ENCODE measurements at regions not wholly inside any gene's neighbourhood (a gene's known extent, or its start where the extent isn't known, plus 50 kb on each side); places are given as distances from the start of the nearest gene placed in this dataset.

DNA sequence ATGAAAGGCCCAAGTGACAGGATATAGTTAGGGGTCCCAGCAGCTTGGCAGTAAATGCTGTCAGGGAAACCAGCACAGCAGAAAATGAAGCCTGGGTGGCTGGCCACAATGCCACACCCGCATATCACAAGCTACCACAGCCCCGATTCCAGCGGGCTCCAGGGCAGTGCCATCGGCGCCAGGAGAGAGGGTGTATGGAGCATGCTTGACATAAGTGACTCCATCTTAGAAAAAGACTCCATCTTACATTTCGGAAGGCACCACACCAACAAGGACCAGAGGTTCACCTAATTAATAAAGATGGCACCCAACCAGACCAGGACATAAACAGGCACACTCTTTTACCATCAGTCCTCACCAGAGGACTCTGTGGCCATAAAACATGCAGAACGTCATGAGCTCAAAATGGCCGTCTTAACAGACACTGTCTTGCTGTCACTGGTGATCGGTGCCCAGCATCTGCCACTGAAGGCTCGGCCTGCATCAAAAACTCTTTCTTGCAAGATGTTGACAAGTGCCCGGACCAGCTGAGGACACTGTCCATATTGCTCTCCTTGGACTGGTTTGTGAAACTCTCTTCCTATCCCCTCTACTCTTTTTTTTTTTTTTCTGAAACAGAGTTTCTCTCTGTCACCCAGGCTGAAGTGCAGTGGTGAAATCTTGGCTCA is 67.4 kb upstream of the SPIN1 start:
- H3K4me1 ChIP-seq (ENCODE audit: insufficient read depth) = no peaks in the 10 kb centered on the region
- H3K4me3 ChIP-seq = no peak overlapping the region
- no peaks in the 10 kb centered on the region for H3K79me2 ChIP-seq (replicated peaks; ENCODE audit: insufficient read depth)
- no peak for TF ChIP-seq REST (IDR thresholded peaks at IDR 0.05; ENCODE audit: unreplicated experiment)
- no peak for TF ChIP-seq CTCF (conservative IDR thresholded peaks at IDR 0.05; ENCODE audit: low read depth in 2 of 2)
- no peak for TF ChIP-seq ZNF114 (CRISPR knock-in tag; IDR thresholded peaks at IDR 0.05)
- no peak for TF ChIP-seq CREB1 (CRISPR knock-in tag; IDR thresholded peaks at IDR 0.05; ENCODE audit: low read depth)
- no peaks in the 10 kb centered on the region for H3K36me3 ChIP-seq (ENCODE audit: insufficient read depth)
- Mint-ChIP-seq H3K27ac (no peak overlapping the region), H3K4me3 (no peak overlapping the region), H3K4me1 (no peaks in the 10 kb centered on the region; the same call in 2 of the 3 replicates), H3K9me3 (peaks cover 2% of the 10 kb centered on the region; the same call in 1 of the 3 replicates), H3K36me3 (ENCODE audit: low read depth) (no peaks in the 10 kb centered on the region), H3K27me3 (ENCODE audit: insufficient read depth, low read depth, poor library complexity) (peaks cover 5% of the 10 kb centered on the region)
- no peaks in the 10 kb centered on the region for H3K27me3 ChIP-seq (ENCODE audit: insufficient read depth)
- no peaks in the 10 kb centered on the region for H3F3A ChIP-seq (replicated peaks; ENCODE audit: low read depth)
- H4K20me1 ChIP-seq (replicated peaks; ENCODE audit: insufficient read depth) = no peaks in the 10 kb centered on the region
- H3K27ac ChIP-seq (ENCODE audit: low read depth) = no peak overlapping the region
- no peak overlapping the region for H3K4me2 ChIP-seq
- no peaks in the 10 kb centered on the region for H3K9me2 ChIP-seq (ENCODE audit: insufficient read depth)
- no peak overlapping the region for H2AFZ ChIP-seq
- DNase-seq (ENCODE audit: low spot score) = no peak
- ATAC-seq = no peak

DNA sequence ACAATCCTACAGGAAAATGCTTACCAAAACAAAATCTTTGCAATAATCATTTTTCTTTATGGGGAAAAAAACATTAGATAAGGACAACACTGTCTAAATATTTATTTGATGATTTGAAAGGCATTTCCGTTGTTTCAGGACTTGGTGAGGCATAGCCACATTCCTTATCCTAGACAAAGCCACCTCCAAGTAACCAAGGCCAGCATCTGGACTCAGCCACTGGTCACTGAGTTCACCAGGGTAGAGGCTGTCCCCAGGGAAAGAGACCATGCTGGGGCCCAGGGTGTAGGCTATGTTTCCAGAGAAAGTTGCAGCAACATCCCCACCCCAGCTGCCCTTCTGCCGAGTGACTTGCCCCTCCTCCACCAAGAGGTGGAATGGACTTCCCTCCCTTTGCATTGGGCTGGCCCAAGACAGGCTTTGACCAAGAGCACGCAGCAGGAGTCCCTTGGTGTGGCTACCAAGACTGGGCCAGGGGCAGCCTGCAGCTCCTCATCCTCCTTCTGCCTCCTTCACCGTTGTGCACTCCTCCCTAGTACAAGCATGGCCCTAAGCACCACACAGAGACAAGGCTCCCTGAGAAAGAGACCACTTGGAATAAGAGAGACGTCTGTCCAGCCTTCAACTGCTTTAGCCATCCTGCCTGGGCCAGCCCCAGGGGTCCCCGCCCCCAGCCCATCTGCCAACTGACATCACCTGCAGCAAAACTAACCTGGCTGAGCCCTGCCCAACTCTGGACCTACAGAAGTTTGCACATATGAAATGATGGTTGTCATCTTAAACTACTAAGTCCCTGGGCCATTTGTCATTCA is 68.1 kb upstream of the SPIN1 start:
- H3K27me3 Mint-ChIP-seq (ENCODE audit: insufficient read depth, low read depth, poor library complexity) = peaks cover 5% of the 10 kb centered on the region
- Histone ChIP-seq H3K4me2 (no peak overlapping the region), H3K79me2 (replicated peaks; ENCODE audit: insufficient read depth) (no peaks in the 10 kb centered on the region), H3K27me3 (ENCODE audit: insufficient read depth) (no peaks in the 10 kb centered on the region), H4K20me1 (replicated peaks; ENCODE audit: insufficient read depth) (no peaks in the 10 kb centered on the region), H3K36me3 (ENCODE audit: insufficient read depth) (no peaks in the 10 kb centered on the region), H3K4me3 (no peak overlapping the region), H3K4me1 (ENCODE audit: insufficient read depth) (no peaks in the 10 kb centered on the region), H3K27ac (ENCODE audit: low read depth) (no peak overlapping the region), H3K9me2 (ENCODE audit: insufficient read depth) (no peaks in the 10 kb centered on the region), H2AFZ (0 out of 2 replicates have a peak overlapping the region, but pooled peaks have one; percentile 43), H3F3A (replicated peaks; ENCODE audit: low read depth) (no peaks in the 10 kb centered on the region)
- peaks cover 2% of the 10 kb centered on the region; the same call in 1 of the 3 replicates for H3K9me3 Mint-ChIP-seq
- no peaks in the 10 kb centered on the region for H3K36me3 Mint-ChIP-seq (ENCODE audit: low read depth)
- DNase-seq (ENCODE audit: low spot score) (no peak), ATAC-seq (no peak)
- no peaks in the 10 kb centered on the region; the same call in 2 of the 3 replicates for H3K4me1 Mint-ChIP-seq
- H3K27ac Mint-ChIP-seq = no peak overlapping the region
- H3K4me3 Mint-ChIP-seq = no peak overlapping the region
- TF ChIP-seq, protein P1, sequence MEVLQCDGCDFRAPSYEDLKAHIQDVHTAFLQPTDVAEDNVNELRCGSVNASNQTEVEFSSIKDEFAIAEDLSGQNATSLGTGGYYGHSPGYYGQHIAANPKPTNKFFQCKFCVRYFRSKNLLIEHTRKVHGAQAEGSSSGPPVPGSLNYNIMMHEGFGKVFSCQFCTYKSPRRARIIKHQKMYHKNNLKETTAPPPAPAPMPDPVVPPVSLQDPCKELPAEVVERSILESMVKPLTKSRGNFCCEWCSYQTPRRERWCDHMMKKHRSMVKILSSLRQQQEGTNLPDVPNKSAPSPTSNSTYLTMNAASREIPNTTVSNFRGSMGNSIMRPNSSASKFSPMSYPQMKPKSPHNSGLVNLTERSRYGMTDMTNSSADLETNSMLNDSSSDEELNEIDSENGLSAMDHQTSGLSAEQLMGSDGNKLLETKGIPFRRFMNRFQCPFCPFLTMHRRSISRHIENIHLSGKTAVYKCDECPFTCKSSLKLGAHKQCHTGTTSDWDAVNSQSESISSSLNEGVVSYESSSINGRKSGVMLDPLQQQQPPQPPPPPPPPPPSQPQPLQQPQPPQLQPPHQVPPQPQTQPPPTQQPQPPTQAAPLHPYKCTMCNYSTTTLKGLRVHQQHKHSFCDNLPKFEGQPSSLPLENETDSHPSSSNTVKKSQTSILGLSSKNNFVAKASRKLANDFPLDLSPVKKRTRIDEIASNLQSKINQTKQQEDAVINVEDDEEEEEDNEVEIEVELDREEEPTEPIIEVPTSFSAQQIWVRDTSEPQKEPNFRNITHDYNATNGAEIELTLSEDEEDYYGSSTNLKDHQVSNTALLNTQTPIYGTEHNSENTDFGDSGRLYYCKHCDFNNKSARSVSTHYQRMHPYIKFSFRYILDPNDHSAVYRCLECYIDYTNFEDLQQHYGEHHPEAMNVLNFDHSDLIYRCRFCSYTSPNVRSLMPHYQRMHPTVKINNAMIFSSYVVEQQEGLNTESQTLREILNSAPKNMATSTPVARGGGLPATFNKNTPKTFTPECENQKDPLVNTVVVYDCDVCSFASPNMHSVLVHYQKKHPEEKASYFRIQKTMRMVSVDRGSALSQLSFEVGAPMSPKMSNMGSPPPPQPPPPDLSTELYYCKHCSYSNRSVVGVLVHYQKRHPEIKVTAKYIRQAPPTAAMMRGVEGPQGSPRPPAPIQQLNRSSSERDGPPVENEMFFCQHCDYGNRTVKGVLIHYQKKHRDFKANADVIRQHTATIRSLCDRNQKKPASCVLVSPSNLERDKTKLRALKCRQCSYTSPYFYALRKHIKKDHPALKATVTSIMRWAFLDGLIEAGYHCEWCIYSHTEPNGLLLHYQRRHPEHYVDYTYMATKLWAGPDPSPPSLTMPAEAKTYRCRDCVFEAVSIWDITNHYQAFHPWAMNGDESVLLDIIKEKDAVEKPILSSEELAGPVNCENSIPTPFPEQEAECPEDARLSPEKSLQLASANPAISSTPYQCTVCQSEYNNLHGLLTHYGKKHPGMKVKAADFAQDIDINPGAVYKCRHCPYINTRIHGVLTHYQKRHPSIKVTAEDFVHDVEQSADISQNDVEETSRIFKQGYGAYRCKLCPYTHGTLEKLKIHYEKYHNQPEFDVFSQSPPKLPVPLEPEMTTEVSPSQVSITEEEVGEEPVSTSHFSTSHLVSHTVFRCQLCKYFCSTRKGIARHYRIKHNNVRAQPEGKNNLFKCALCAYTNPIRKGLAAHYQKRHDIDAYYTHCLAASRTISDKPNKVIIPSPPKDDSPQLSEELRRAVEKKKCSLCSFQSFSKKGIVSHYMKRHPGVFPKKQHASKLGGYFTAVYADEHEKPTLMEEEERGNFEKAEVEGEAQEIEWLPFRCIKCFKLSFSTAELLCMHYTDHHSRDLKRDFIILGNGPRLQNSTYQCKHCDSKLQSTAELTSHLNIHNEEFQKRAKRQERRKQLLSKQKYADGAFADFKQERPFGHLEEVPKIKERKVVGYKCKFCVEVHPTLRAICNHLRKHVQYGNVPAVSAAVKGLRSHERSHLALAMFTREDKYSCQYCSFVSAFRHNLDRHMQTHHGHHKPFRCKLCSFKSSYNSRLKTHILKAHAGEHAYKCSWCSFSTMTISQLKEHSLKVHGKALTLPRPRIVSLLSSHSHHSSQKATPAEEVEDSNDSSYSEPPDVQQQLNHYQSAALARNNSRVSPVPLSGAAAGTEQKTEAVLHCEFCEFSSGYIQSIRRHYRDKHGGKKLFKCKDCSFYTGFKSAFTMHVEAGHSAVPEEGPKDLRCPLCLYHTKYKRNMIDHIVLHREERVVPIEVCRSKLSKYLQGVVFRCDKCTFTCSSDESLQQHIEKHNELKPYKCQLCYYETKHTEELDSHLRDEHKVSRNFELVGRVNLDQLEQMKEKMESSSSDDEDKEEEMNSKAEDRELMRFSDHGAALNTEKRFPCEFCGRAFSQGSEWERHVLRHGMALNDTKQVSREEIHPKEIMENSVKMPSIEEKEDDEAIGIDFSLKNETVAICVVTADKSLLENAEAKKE (CRISPR knock-in tag; IDR thresholded peaks at IDR 0.05) = no peak
- no peak for TF ChIP-seq NANOG (IDR thresholded peaks at IDR 0.05; ENCODE audit: borderline replicate concordance)
- TF ChIP-seq ZNF331 (CRISPR knock-in tag; IDR thresholded peaks at IDR 0.05; ENCODE audit: low read depth) = no peak
- TF ChIP-seq STAT1 (IDR thresholded peaks at IDR 0.05; ENCODE audit: unreplicated experiment) = no peak

All from GM23338 (cell line).